ENCODE measurements at regions not wholly inside any gene's neighbourhood (a gene's known extent, or its start where the extent isn't known, plus 50 kb on each side); places are given as distances from the start of the nearest gene placed in this dataset.

DNA sequence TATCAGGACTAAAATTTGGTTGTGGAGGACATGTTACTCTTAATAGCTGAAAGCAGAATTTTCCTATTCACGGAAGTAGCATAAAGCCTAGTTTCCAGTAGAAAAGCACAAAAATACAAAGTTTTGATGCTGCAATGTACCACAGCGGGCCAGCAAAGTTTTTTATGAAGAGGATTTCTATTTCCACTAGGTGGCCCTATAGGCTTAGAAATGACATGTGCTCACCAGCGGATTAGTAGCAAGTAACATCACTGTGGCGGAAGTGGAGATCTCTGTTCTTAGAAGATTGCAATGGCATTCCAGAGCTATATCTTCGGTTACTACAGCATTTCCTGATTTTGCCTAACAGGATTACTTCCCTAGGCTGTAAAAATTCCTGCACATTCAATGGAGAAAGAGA, 1219.0 kb upstream of the EYS start:
- DNase-seq (ENCODE audit: low read depth in 4 of 4, low spot score in 3 of 4): no peak

DNA sequence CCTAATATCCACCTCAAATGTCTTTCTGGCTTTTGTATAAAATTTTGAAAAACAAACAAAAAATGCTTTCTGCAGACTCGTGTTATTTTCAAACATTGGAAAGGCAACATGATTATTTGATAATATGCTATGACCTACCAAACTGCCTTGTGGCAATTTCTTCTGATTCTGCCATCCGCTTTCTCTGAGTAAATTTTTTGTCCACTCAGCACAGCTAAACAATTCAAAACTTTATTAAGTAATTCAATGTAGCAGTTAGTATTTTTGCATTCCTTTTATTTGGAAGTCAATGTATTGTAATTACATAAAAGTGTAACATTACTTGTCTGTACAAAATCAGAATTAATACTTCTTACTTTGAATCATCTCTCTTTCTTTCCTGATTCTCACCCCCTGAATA, 1206.6 kb upstream of the EYS start:
- no peak for DNase-seq (ENCODE audit: low read depth in 4 of 4, low spot score in 3 of 4)

DNA sequence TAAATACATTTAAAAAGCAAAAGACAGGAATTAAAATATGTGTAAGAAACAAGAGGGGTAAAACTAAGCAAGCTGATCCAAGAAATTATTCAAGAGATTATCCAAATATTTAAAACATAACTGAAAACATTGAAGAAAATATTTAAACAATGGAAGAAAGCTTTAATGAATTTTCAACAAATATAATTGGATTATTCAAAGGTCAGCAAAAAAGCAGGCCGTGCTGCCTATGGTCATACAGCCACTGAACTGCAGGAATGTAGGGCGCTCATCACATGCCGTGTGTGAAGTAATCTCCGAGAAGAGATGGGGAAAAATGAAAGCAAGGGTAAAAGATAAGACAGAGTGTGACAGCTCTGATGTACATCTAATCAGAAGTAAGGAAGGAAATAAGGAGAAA, 1195.4 kb upstream of the EYS start:
- DNase-seq (ENCODE audit: low read depth in 4 of 4, low spot score in 3 of 4): no peak

DNA sequence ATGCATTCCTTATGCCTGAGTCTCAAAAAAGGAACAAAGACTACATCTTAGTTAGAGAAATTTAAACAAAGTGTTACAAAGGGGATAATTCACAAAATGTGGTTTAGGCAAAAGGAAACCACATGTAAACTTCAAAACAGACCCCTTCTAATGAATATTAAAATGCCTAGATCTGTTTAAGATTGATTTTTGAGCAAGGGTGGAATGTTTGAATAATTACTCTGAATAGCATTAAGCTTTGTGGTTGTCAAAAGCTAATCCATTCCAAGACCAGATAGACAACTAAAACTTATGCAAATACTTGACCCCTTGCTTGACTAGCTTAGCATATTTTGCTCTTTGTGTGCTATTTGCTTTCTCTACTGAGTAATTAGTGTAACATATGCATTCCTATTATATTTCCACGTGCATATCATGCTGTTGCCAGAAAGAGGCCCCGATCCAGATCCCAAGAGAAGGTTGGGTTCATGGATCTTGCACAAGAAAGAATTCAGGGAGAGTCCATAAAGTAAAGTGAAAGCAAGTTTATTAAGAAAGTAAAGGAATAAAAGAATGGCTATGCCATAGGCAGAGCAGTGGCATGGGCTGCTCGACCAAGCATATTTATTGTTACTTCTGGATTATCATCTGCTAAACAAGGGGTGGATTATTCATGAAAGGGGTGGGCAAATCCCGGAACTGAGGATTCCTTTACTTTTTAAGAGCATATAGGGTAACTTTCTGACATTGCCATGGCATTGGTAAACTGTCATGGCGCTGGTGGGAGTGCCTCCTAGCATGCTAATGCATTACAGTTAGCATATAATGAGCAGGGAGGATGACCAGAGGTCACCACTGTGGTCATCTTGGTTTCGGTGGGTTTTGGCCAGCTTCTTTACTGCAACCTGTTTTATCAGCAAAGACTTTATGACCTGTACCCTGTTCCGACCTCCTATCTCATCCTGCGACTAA, 1193.4 kb upstream of the EYS start:
- no peak for DNase-seq (ENCODE audit: low read depth in 4 of 4, low spot score in 3 of 4)

- DNase-seq (ENCODE audit: low read depth in 4 of 4, low spot score in 3 of 4): no peak
These were observed 1190.5 kb upstream of the EYS start for GRCh38 chr6:66897576-66897975.

DNA sequence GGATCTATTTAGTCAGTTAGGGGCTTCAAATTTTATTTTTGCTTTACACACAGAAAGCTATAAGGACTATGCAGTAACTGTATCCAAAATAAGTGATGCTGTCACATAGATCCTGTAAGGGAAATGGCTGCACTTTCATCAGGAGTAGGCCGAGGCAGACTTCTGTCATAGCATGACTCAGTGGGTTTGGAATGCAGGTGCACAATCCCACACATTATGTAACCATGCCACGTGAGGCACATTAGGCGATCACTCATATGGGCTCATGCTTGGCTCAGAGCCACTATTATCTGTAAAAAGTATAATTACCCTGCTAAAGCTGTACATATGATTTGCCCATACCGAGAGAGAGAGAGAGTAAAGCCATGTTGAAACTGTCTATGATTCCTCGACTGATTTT, 1189.4 kb upstream of the EYS start:
- DNase-seq (ENCODE audit: low read depth in 4 of 4, low spot score in 3 of 4): no peak

DNA sequence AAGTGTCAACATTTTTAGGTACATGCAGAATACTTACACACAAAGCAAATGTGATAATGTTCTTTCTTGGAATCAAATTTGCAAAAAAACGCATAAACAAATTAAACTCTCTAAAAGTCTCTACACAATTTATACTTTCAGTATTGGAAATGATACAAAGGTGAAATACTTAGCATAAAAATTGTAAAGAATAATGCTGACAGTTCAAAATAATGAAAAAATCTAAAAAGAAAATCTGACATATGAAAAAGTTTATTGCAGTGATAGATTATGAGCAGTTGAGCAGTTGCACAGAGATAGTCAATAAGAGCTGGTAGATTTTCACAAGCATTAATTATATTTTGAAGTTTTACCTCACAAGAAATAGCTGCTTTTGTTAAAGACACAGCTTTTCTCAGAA, 1176.4 kb upstream of the EYS start:
- DNase-seq (ENCODE audit: low read depth in 4 of 4, low spot score in 3 of 4): no peak

DNA sequence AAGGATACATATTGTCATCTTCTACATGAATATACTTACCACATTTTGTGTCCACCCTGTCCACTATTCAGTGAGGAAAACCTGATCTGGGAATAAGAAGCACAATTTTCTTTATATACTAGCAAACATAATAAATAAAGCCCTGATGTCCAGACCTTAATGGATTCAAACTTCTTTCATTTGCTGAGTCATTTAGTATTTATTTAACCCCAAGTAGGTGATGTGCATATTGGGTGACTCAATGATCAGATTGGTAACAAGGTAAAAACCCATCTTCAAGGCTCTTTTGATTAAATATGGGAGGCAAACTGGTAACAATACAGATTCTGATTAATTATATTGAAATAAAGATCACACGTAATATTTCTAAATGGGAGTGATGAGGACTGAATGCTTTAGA, 1159.8 kb upstream of the EYS start:
- DNase-seq (ENCODE audit: low read depth in 4 of 4, low spot score in 3 of 4): no peak

DNA sequence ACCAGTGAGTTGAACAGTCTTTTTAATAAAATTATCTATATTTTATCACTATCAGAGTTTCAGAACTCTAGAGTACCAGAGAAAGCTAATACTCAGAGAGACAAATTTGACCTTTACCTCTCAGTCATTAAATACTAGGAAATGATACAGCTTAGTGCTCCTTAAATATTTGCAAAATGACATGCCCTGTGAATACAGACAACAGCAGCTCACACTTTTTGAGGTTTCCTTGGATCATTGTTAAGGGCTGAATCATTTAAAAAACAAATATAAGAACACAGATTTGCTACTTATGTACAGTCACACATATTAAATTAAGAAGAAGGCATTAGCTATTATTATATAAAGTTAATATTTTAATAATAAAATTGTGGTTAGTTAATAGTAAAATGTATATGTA, 1158.7 kb upstream of the EYS start:
- DNase-seq (ENCODE audit: low read depth in 4 of 4, low spot score in 3 of 4): no peak

DNA sequence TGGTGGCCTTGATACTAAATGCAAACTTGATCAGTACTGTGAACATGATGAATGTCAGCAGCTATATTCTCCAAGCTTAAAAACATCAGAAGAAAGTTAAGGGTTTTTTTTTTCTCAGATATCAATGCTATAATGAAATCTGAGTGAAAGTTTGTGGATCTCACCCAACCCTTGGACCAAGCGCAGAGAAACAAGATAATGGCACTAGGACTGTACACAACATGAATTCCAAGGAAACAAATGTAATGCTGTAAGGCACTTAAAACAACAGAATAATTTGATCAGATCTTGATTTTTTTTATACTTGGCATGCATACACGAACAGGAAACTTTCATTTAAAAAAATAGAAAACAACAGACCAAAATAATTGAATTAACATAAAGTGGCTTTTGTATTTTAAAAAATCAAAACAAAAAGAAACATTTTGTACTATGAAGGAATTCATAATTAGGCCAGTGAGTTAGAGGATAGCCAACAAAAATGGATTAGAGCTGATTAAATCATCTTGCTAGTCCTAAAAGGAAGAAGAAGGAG, 1154.0 kb upstream of the EYS start:
- no peak for DNase-seq (ENCODE audit: low read depth in 4 of 4, low spot score in 3 of 4)

DNA sequence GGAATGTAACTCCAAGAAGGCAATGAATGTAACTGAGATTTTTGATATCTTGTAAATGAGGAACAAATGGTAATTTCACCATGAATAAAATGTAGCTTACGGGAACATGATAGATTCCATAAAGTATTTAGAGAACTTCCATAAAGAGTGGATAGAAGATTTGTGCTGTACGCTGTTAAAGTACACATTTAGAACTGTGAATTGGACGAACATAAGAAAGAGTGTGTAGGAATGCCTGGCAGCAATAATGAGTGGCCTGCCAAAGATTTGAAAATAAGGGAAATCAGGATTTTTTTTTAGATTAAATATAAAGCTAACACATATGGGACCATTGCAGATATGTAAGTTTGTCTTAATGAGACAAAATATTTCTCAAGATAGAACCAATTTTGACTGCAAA, 1153.3 kb upstream of the EYS start:
- no peak for DNase-seq (ENCODE audit: low read depth in 4 of 4, low spot score in 3 of 4)

GRCh38 chr6:66858196-66858595, 1151.2 kb upstream of the EYS start:
- DNase-seq (ENCODE audit: low read depth in 4 of 4, low spot score in 3 of 4): no peak

GRCh38 chr6:66854014-66854413, 1147.0 kb upstream of the EYS start:
- DNase-seq (ENCODE audit: low read depth in 4 of 4, low spot score in 3 of 4): no peak

DNA sequence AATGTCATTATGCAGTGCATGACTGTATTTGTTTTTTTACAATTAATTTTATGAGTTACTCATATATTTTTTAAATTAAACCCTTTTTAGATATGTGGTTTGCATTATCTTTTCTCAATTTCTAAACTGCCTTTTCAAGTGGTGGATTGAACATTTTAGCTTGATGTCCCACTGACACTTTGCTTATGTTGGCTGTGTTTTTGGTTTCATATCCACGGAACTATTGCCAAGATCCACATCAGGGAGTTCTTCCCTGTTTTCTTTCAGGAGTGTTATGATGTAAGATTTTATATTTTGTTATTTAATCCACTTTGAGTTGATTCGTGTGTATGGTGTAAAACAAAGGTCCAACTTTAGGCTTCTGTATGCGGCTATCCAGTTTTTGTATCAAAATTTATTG, 1144.9 kb upstream of the EYS start:
- no peak for DNase-seq (ENCODE audit: low read depth in 4 of 4, low spot score in 3 of 4)

GRCh38 chr6:66849843-66850242, 1142.8 kb upstream of the EYS start:
- no peak for DNase-seq (ENCODE audit: low read depth in 4 of 4, low spot score in 3 of 4)

- no peak for DNase-seq (ENCODE audit: low read depth in 4 of 4, low spot score in 3 of 4)
These were observed 1141.4 kb upstream of the EYS start for GRCh38 chr6:66848244-66848953.

GRCh38 chr6:66838764-66839163, 1131.7 kb upstream of the EYS start:
- no peak for DNase-seq (ENCODE audit: low read depth in 4 of 4, low spot score in 3 of 4)

DNA sequence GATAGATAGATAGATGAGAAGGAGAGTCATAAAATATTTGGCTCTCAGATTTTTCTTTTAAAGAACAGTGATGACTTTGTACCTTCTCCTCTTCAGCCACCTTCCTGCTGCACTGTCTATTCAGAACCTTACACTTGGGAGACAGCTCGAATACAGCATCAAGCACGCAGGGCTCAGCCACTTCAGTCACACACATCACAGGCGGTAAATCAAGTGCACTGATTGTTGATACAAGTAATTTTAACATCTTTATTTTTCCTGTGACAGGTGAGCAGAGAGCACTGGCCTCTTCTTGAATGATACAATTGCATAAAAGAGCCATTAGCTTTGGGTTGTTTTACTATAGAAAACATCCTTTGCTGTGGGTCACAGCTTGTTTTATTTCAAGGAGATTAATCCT, 1118.5 kb upstream of the EYS start:
- DNase-seq (ENCODE audit: low read depth in 4 of 4, low spot score in 3 of 4): no peak

GRCh38 chr6:66814156-66814555, 1107.1 kb upstream of the EYS start:
- DNase-seq (ENCODE audit: low read depth in 4 of 4, low spot score in 3 of 4): no peak

GRCh38 chr6:66808771-66809170, 1101.7 kb upstream of the EYS start:
- DNase-seq (ENCODE audit: low read depth in 4 of 4, low spot score in 3 of 4): no peak

- no peak for DNase-seq (ENCODE audit: low read depth in 4 of 4, low spot score in 3 of 4)
These were observed 1090.0 kb upstream of the EYS start for GRCh38 chr6:66796987-66797386.

- DNase-seq (ENCODE audit: low read depth in 4 of 4, low spot score in 3 of 4): no peak
These were observed 1081.6 kb upstream of the EYS start for GRCh38 chr6:66788579-66788978.
